ENCODE measurements at regions not wholly inside any gene's neighbourhood (a gene's known extent, or its start where the extent isn't known, plus 50 kb on each side); places are given as distances from the start of the nearest gene placed in this dataset.

GRCh38 chr4:111813555-111814140 is 331.6 kb upstream of the FAM241A start:
- TF ChIP-seq POLR2AphosphoS5 (IDR thresholded peaks at IDR 0.05), result no peak
- TF ChIP-seq CTCF (IDR thresholded peaks at IDR 0.05; ENCODE audit: poor library complexity, severe bottlenecking), result no peak
- TF ChIP-seq SMC3 (conservative IDR thresholded peaks at IDR 0.05; ENCODE audit: poor library complexity), result no peak
- no peak for TF ChIP-seq EZH2 (IDR thresholded peaks at IDR 0.05; ENCODE audit: borderline replicate concordance, insufficient read depth, low read length, poor library complexity, severe bottlenecking)
- no peak for TF ChIP-seq EP300 (conservative IDR thresholded peaks at IDR 0.05; ENCODE audit: poor library complexity, severe bottlenecking)
- TF ChIP-seq REST (IDR thresholded peaks at IDR 0.05; ENCODE audit: borderline replicate concordance), result no peak
- TF ChIP-seq TAF1 (IDR thresholded peaks at IDR 0.05; ENCODE audit: low read depth), result no peak
- TF ChIP-seq RAD21 (conservative IDR thresholded peaks at IDR 0.05), result no peak
- no peak for TF ChIP-seq MXI1 (conservative IDR thresholded peaks at IDR 0.05; ENCODE audit: poor library complexity, severe bottlenecking)
- Histone ChIP-seq H3F3A (ENCODE audit: insufficient read depth, low read length, poor library complexity, severe bottlenecking) (no peaks in the 10 kb centered on the region), H3K9ac (ENCODE audit: low read length) (no peak overlapping the region), H4K20me1 (ENCODE audit: insufficient read depth) (no peaks in the 10 kb centered on the region), H3K9me3 (ENCODE audit: low read length) (no peaks in the 10 kb centered on the region), H3K4me3 (ENCODE audit: low read length) (no peak overlapping the region), H3K36me3 (ENCODE audit: insufficient read depth, low read length) (no peaks in the 10 kb centered on the region), H3K27me3 (ENCODE audit: insufficient read depth, low read depth, low read length) (no peaks in the 10 kb centered on the region), H3K4me2 (ENCODE audit: low read length) (no peak overlapping the region), H3K79me2 (replicated peaks; ENCODE audit: insufficient read depth, low read length) (no peaks in the 10 kb centered on the region), H3K27ac (ENCODE audit: low read length) (no peak overlapping the region), H2AFZ (ENCODE audit: low read depth, low read length) (no peak overlapping the region), H3K9me2 (ENCODE audit: insufficient read depth, low read length) (no peaks in the 10 kb centered on the region)

GRCh38 chr4:111814961-111815360 is 330.3 kb upstream of the FAM241A start:
- Histone ChIP-seq H4K20me1 (ENCODE audit: insufficient read depth) (no peaks in the 10 kb centered on the region), H3K36me3 (ENCODE audit: insufficient read depth, low read length) (no peaks in the 10 kb centered on the region), H3K9me3 (ENCODE audit: low read length) (no peaks in the 10 kb centered on the region), H3K4me3 (ENCODE audit: low read length) (no peak overlapping the region), H3K27ac (ENCODE audit: low read length) (no peak overlapping the region), H3K9ac (ENCODE audit: low read length) (no peak overlapping the region), H3K79me2 (replicated peaks; ENCODE audit: insufficient read depth, low read length) (no peaks in the 10 kb centered on the region), H2AFZ (ENCODE audit: low read depth, low read length) (no peak overlapping the region), H3K4me2 (ENCODE audit: low read length) (no peak overlapping the region), H3K9me2 (ENCODE audit: insufficient read depth, low read length) (no peaks in the 10 kb centered on the region), H3K27me3 (ENCODE audit: insufficient read depth, low read depth, low read length) (no peaks in the 10 kb centered on the region), H3F3A (ENCODE audit: insufficient read depth, low read length, poor library complexity, severe bottlenecking) (no peaks in the 10 kb centered on the region)
- TF ChIP-seq SMC3 (conservative IDR thresholded peaks at IDR 0.05; ENCODE audit: poor library complexity) (no peak), POLR2AphosphoS5 (IDR thresholded peaks at IDR 0.05) (no peak), MXI1 (conservative IDR thresholded peaks at IDR 0.05; ENCODE audit: poor library complexity, severe bottlenecking) (no peak), REST (IDR thresholded peaks at IDR 0.05; ENCODE audit: borderline replicate concordance) (no peak), RAD21 (conservative IDR thresholded peaks at IDR 0.05) (no peak), EP300 (conservative IDR thresholded peaks at IDR 0.05; ENCODE audit: poor library complexity, severe bottlenecking) (no peak), EZH2 (IDR thresholded peaks at IDR 0.05; ENCODE audit: borderline replicate concordance, insufficient read depth, low read length, poor library complexity, severe bottlenecking) (no peak), CTCF (IDR thresholded peaks at IDR 0.05; ENCODE audit: poor library complexity, severe bottlenecking) (no peak), TAF1 (IDR thresholded peaks at IDR 0.05; ENCODE audit: low read depth) (no peak)
